Type B pancreatic cell (in vitro differentiated cells): ENCODE measurements at regions not wholly inside any gene's neighbourhood (a gene's known extent, or its start where the extent isn't known, plus 50 kb on each side); places are given as distances from the start of the nearest gene placed in this dataset.
A peak's percentile ranks its signal among the peaks of the same experiment; 100 is the strongest.

Source experiments
- DNase-seq: peaks from one replicate; pipeline ENCODE4 v3.0.0; 2021; ENCODE audit warnings: mixed read lengths; ENCODE audit not compliant: unreplicated experiment; ENCODE audit errors: extremely low spot score
- H3K27ac Mint-ChIP-seq: 2 replicates; pipeline ENCODE4 v1.8.0; 2021; ENCODE audit warnings: mild to moderate bottlenecking, mixed read lengths
- H3K27me3 Mint-ChIP-seq: 2 replicates; pipeline ENCODE4 v1.8.0; 2021; ENCODE audit warnings: mixed read lengths
- H3K36me3 Mint-ChIP-seq: 2 replicates; pipeline ENCODE4 v1.8.0; 2021; ENCODE audit warnings: mixed read lengths
- H3K4me1 Mint-ChIP-seq: one replicate; pipeline ENCODE4 v1.8.0; 2021; ENCODE audit warnings: mixed read lengths; ENCODE audit not compliant: unreplicated experiment
- H3K4me3 Mint-ChIP-seq: 2 replicates; pipeline ENCODE4 v1.8.0; 2021; ENCODE audit warnings: mild to moderate bottlenecking, mixed read lengths
- H3K9me3 Mint-ChIP-seq: 2 replicates; pipeline ENCODE4 v1.8.0; 2021; ENCODE audit warnings: mixed read lengths
- TF ChIP-seq, protein P1 (sequence below): fragments of 200-600 bp; sonication (generic); conservative IDR thresholded peaks from 2 replicates; pipeline ENCODE4 v1.5.0; 2021; ENCODE audit warnings: antibody characterized with exemption, mild to moderate bottlenecking

DNA sequence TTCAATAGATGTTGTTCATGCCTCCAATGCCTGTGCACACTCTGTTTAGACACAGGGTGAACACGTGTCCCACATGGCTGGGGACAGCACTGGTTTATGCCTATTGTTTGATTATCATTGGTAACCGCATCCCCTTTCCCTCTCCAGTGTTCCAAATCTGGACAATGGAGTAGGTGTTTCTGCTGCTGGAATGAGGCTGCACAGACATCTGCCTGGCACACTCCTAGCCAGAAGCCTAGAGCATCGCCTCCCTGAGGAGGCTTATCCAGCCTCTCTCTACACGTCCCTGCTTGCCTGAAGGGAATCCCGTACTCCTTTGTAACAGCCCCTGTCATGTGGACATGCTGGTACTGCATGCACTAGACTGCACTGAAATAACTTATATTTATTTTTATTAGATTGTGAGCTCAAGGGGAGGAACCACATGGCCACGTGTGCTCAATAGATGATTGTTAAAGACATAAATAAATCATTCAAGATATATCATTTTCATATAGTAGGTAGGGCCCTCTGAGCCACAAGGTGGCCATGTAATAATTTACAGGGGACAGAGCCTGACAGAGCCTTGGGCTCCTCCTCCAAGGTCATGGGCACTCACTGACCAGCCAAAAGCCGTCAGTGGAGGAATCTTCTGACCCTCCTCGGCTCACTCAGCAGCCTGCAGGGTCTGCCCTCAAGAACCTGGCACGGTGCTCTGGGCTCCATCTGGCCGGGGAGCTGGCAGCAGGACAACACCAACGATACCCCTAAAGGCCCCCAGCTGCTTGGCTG lies 310.9 kb upstream of the ZNF32 start:
- TF ChIP-seq, protein P1, sequence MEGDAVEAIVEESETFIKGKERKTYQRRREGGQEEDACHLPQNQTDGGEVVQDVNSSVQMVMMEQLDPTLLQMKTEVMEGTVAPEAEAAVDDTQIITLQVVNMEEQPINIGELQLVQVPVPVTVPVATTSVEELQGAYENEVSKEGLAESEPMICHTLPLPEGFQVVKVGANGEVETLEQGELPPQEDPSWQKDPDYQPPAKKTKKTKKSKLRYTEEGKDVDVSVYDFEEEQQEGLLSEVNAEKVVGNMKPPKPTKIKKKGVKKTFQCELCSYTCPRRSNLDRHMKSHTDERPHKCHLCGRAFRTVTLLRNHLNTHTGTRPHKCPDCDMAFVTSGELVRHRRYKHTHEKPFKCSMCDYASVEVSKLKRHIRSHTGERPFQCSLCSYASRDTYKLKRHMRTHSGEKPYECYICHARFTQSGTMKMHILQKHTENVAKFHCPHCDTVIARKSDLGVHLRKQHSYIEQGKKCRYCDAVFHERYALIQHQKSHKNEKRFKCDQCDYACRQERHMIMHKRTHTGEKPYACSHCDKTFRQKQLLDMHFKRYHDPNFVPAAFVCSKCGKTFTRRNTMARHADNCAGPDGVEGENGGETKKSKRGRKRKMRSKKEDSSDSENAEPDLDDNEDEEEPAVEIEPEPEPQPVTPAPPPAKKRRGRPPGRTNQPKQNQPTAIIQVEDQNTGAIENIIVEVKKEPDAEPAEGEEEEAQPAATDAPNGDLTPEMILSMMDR = no peak
- DNase-seq = peak; percentile 55
- peaks cover 56% of the 10 kb centered on the region for H3K27me3 Mint-ChIP-seq

DNA sequence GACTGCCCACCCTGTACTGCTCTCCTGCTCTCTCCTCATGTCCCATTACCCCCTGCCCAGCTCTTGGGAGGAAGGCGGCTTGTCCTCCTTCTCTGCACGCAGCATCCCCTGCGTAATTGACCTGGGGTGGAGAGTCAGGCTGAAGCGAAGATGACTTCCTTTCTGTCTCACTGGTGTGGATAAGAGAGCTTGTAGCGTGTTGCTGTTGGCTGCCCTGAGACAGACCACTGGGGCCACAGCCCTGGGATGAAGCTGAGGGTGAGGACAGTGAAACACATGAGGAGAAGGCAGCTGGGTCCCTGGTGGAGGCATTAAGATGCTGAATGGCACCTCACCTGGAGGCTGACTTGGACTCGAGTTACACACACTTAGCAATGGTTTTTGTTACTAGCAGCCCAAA lies 310.3 kb upstream of the ZNF32 start:
- Mint-ChIP-seq H3K36me3 (no peaks in the 10 kb centered on the region), H3K4me1 (peaks cover 7% of the 10 kb centered on the region), H3K27me3 (peaks cover 55% of the 10 kb centered on the region), H3K27ac (no peak overlapping the region), H3K4me3 (no peak overlapping the region), H3K9me3 (no peaks in the 10 kb centered on the region)
- TF ChIP-seq, protein P1 = no peak
- DNase-seq = peak; percentile 44

More for the DNA sequence above, 310.9 kb upstream of the ZNF32 start:
- no peak overlapping the region for H3K4me3 Mint-ChIP-seq
- peaks cover 2% of the 10 kb centered on the region for H3K36me3 Mint-ChIP-seq
- no peak overlapping the region for H3K27ac Mint-ChIP-seq
- H3K9me3 Mint-ChIP-seq = peaks cover 4% of the 10 kb centered on the region
- H3K4me1 Mint-ChIP-seq = peaks cover 13% of the 10 kb centered on the region

DNA sequence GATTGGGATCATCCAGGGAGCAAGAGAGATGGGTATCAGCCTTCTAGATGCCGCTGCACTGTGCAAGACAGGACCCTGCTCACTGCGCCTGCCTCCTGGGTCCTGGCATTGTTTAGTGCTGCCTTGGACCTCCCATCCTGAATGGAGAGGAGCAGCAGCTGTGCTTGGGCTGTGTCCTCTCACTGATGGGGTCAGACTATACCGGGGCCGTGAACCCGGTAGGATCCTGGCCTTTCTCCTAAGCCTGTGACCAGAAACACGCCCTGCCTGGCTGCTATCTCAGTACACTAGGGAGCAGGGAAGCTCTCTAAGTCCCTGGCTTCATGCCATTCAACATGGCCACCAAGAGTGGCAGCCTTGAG lies 309.4 kb upstream of the ZNF32 start:
- H3K36me3 Mint-ChIP-seq = no peaks in the 10 kb centered on the region
- no peak overlapping the region for H3K4me3 Mint-ChIP-seq
- TF ChIP-seq, protein P1 = no peak

DNA sequence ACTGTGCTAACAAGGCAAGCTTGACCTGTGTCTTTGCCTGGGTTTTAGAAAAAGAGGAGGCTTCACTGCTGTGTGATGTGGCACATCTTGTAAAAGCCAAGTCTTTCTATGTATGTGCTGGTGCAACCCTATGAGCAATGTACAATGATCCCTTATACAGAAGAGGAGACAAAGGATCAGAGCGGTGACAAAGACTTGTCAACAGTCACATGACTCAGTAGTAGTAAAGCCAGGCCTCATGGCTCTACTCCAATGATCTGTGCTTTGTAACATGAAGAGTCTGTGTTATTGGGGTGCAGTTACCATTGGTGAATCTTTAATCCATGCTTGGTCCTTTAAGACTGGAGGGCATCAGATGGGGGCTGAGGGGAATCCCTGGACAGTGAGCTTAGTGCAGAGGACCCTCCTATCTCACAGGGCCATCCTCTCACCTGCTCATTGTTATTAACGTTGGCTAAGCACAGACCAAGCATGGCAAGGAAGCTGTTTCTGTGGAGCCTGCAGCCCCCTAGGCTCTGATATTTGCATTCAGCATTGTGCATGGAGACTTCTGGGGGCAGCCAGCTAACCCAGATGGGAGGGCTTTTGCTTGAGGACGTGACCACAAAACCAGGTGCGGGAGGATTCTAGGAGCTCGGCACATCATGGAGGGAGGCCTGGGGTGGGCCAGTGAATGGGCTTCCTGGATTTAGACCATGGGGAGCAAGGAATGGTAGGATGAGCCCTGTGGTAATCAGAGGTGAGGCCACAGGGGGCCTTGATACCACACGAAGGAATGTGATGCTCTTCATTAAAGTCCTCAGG lies 308.8 kb upstream of the ZNF32 start:
- Mint-ChIP-seq H3K36me3 (no peaks in the 10 kb centered on the region), H3K4me3 (no peak overlapping the region)

More for the DNA sequence above, 309.4 kb upstream of the ZNF32 start:
- peaks cover 7% of the 10 kb centered on the region for H3K4me1 Mint-ChIP-seq
- DNase-seq = peak; percentile 49
- H3K27ac Mint-ChIP-seq = no peak overlapping the region
- H3K9me3 Mint-ChIP-seq = no peaks in the 10 kb centered on the region
- peaks cover 53% of the 10 kb centered on the region for H3K27me3 Mint-ChIP-seq

DNA sequence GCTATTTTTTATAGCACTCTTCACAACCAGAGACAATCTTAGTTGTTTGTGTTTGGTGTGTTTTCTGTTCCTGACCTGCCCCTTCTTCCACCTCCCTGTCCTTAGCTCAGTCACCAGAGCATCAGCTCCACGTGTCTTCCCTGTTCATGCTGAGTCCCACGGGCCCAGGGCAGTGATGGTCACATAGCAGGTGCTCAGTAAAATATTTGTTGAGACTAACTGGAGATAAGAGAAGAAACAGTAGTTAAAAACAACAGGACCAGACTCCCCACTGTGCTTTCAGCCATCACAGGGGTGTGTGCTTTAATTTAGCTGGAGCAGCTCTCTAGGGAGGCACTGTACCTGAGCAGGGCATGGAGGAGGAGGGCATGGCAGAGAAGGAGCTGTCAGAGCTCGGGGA lies 307.3 kb upstream of the ZNF32 start:
- Mint-ChIP-seq H3K4me3 (no peak overlapping the region), H3K9me3 (no peaks in the 10 kb centered on the region), H3K27ac (no peak overlapping the region), H3K36me3 (no peaks in the 10 kb centered on the region), H3K4me1 (peaks cover 2% of the 10 kb centered on the region), H3K27me3 (peaks cover 34% of the 10 kb centered on the region)
- TF ChIP-seq, protein P1 = no peak
- DNase-seq = no peak

More for the DNA sequence above, 308.8 kb upstream of the ZNF32 start:
- DNase-seq = no peak
- H3K4me1 Mint-ChIP-seq = peaks cover 7% of the 10 kb centered on the region
- no peaks in the 10 kb centered on the region for H3K9me3 Mint-ChIP-seq
- H3K27me3 Mint-ChIP-seq = peaks cover 48% of the 10 kb centered on the region
- no peak overlapping the region for H3K27ac Mint-ChIP-seq
- TF ChIP-seq, protein P1 = no peak
